ENCODE measurements at regions not wholly inside any gene's neighbourhood (a gene's known extent, or its start where the extent isn't known, plus 50 kb on each side); places are given as distances from the start of the nearest gene placed in this dataset.

DNA sequence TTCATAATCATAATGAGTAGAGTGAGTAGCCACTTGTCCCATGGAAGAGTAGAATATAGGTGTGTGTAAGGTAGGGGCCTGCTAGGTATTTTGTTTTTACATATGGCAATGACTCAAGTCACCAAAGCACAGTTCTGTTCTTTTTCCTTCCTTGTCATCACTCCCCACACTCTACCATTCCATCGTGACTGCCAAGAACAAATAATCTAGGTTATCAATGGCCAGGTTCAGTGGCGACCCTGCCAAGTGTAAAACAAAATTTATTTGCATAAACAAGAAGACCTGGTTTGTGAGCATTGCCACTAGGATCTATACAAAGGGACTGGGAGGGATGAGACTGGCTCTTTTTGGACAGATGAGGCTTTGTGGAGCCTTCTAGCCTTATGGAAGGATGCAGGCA, 55.2 kb upstream of the RANBP3L start:
- no peak for TF ChIP-seq EP300 (IDR thresholded peaks at IDR 0.05)
- TF ChIP-seq, protein P1, sequence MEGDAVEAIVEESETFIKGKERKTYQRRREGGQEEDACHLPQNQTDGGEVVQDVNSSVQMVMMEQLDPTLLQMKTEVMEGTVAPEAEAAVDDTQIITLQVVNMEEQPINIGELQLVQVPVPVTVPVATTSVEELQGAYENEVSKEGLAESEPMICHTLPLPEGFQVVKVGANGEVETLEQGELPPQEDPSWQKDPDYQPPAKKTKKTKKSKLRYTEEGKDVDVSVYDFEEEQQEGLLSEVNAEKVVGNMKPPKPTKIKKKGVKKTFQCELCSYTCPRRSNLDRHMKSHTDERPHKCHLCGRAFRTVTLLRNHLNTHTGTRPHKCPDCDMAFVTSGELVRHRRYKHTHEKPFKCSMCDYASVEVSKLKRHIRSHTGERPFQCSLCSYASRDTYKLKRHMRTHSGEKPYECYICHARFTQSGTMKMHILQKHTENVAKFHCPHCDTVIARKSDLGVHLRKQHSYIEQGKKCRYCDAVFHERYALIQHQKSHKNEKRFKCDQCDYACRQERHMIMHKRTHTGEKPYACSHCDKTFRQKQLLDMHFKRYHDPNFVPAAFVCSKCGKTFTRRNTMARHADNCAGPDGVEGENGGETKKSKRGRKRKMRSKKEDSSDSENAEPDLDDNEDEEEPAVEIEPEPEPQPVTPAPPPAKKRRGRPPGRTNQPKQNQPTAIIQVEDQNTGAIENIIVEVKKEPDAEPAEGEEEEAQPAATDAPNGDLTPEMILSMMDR (IDR thresholded peaks at IDR 0.05): no peak
